ENCODE measurements at regions not wholly inside any gene's neighbourhood (a gene's known extent, or its start where the extent isn't known, plus 50 kb on each side); places are given as distances from the start of the nearest gene placed in this dataset.

- TF ChIP-seq TAF1 (IDR thresholded peaks at IDR 0.05; ENCODE audit: low read depth): no peak
- TF ChIP-seq CEBPB (IDR thresholded peaks at IDR 0.05): no peak
- TF ChIP-seq TCF12 (IDR thresholded peaks at IDR 0.05; ENCODE audit: low read depth): no peak
- peak; percentile 92 for TF ChIP-seq RAD21 (IDR thresholded peaks at IDR 0.05; ENCODE audit: low read depth)
- no peak for TF ChIP-seq TEAD4 (IDR thresholded peaks at IDR 0.05)
- peak; percentile 60; the same call in 1 of the 2 replicates for TF ChIP-seq YY1 (IDR thresholded peaks at IDR 0.05; ENCODE audit: low read depth)
Measured at GRCh38 chr1:13960375-13960987, 260.5 kb downstream of the PRDM2 start.
